CD4-positive, alpha-beta T cell treated with Interleukin-15 for 4 hours (primary cell): ENCODE measurements at regions not wholly inside any gene's neighbourhood (a gene's known extent, or its start where the extent isn't known, plus 50 kb on each side); places are given as distances from the start of the nearest gene placed in this dataset.
"Not testable (repeated sequence)": the region's sequence is repeated elsewhere in the genome, so short reads cannot be mapped to it uniquely, and the experiment has no call there.

ENCODE experiments used
- DNase-seq: peaks from one replicate; pipeline ENCODE4 v3.0.0-alpha.2; 2020; ENCODE audit warnings: low spot score

GRCh38 chr3:152667267-152667666, 167.7 kb upstream of the P2RY1 start:
- DNase-seq = no peak

GRCh38 chr3:152669560-152669959, 165.4 kb upstream of the P2RY1 start:
- no peak for DNase-seq

DNA sequence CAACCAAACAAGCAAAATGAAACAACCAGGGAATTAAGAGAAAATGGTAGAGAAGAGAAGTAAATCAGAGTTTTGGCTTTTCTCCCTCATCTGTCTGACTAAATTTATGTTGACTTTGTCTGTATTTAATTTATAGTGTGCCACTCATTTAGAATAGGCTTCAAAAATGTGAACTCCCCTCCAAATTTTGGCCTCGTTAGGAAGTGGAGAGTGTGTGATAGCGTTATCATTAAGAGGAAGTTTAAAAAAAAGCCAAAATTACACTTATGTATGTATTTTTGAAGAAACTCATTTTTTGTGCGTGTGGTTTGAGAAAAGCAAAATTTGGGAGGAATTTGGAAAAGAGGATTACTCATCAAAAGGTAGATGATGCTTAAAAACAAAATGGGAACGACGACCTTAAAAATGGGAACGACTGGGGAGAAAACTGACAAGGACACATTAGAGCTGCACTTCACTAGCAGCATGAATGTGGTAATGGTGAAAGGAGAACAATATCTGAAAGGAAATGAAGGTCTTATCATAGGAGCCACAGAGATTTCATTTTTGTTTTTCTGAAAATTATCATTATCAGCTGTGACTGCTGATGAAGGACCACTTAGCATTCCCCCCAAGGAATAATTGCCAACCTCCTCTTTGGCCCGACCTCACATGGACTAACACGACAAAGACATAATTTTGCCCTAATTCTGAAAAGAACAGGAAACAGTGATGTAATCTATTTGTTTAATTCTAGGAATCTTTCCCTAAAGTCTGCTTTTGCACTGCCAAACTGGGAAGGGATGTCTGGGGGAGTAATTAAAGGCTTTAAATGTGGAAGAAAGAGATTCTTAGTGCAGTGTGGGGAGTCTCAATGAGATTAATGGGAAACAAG, 163.2 kb upstream of the P2RY1 start:
- DNase-seq = no peak

DNA sequence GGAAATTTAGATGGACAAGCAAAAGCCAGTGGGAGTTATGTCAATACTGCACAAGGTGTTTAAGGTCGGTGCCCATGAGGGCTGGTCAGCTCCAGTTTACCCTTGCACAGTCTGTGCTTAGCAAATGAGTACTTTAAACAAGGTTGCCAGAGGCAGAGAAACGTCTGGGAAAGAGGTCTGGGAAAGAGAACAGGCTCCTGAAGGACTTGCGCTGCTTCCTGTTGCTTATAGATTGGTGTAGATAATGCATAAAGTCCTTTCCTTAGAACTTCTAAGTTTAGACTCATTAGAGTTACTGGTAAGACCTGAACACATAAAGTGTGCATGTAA, 162.6 kb upstream of the P2RY1 start:
- DNase-seq = no peak

DNA sequence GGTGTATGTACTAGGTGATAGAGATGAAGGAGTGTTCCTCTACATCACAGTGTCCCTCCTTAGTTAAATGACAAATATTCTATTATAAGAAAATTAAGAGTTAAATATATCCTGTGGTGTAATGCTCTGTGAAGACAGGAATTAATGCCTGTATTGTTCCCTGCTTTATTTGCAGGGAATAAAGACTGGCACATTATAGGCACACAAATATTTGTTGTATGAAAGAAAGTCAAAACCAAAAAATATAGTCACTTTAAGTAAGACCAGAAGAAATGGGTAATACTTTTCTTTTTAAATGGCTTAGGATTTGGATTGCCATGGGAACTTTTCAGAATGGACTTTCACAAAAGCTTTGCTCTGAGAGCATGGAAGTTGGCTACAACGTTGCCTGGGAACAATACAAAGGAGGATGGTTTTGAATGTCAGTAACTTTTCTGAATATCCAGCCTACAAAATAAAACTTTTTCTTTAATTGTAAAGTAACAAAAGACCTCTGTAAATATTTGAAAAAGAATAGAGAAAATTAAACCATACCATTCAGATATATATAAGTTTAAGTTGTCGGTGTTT, 158.0 kb upstream of the P2RY1 start:
- no peak for DNase-seq

DNA sequence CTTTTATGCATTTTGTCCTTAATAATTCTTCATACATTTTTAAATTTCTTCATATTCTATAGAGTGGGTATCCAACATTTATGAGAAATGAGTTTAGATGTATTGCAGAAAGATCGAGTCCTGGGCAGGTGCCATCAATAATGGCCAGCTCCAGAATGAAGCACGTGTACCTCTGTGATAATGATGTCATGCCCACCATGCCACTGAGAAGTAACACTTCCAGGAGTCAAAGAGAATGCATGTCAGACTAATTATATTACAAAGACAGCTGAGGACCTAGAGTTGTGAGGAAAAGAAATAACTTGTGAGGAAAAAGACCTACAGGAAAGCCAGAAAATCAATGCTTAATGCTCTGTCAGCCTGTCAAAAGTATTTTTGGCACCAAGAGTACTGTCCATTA, 157.4 kb upstream of the P2RY1 start:
- no peak for DNase-seq

GRCh38 chr3:152682477-152682876, 152.5 kb upstream of the P2RY1 start:
- no peak for DNase-seq

GRCh38 chr3:152683521-152683999, 151.4 kb upstream of the P2RY1 start:
- DNase-seq = no peak

GRCh38 chr3:152684279-152684678, 150.7 kb upstream of the P2RY1 start:
- no peak for DNase-seq

DNA sequence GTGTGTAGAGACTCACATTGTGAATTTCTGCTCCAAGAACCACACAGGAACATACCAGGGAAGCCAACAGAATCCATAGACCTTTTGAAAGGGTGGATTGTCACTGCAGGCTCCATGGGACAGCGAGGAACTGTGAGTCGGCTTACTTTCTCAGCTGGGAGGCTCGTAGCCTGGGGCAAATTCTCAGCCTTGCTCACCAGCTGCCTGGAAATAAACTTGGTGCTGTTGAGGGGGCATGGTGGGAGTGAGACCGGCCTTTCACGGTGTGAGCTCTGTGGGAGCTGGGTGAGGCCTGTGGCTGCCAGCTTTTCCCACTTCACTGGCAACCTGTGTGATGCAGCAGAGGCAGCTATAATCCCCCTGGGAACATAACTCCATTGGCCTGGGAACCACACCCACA, 146.6 kb upstream of the P2RY1 start:
- no peak for DNase-seq

DNA sequence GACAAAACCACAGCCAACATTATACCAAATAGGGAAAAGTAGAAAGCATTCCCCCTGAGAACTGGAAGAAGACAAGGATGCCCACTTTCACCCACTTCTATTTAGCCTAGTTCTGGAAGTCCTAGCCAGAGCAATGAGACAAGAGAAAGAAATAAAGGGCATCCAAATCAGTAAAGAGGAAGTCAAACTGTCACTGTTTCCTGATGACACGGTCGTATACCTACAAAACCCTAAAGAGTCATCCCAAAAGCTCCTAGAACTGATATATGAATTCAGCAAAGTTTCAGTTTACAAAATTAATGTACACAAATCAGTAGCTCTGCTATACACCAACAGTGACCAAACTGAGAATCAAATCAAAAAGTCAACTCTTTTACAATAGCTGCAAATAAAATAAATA, 142.6 kb upstream of the P2RY1 start:
- not testable (repeated sequence) for DNase-seq

GRCh38 chr3:152693521-152694250, 141.2 kb upstream of the P2RY1 start:
- DNase-seq = not testable (repeated sequence)

- DNase-seq = no peak
Observed at GRCh38 chr3:152695840-152696239, 139.1 kb upstream of the P2RY1 start.

DNA sequence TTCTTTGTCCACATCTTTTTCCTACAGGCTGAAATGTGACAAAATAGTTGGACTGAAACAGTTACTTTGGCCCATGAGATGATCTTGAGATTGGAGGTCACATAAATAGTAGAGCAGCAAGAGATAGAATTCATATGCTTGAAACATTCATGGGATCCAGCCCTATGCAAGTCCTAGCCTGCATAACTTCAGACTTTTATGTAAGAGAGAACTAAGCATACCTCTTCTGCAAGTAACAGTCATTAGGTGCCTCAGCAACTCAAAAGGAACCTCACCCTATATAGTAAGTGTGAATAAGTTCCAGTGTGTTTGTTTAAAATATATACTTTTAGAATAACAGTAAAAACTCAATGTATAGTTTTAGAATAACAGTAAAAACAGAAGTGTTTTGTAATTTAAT, 138.0 kb upstream of the P2RY1 start:
- no peak for DNase-seq

- no peak for DNase-seq
Observed at GRCh38 chr3:152703245-152703890, 131.6 kb upstream of the P2RY1 start.

- no peak for DNase-seq
Observed at GRCh38 chr3:152706991-152707713, 127.8 kb upstream of the P2RY1 start.

DNA sequence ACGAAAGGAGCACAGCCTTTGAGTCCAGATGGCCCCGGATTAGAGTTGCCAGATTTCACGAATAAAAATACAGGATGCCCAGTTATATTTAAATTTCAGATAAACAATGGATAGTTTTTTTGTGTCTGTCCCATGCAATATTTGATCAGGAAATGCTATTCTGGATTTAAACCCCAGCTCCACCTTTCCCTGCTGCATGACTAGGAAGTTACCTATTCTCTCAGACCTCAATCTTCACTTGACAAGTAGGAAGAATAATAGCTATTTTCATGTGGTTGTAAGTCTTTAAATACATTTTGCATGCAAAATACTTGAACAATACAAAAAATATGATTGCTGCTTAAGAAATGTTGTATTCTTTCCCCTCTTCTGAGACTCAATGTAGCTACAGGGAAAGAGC, 125.3 kb upstream of the P2RY1 start:
- no peak for DNase-seq

DNA sequence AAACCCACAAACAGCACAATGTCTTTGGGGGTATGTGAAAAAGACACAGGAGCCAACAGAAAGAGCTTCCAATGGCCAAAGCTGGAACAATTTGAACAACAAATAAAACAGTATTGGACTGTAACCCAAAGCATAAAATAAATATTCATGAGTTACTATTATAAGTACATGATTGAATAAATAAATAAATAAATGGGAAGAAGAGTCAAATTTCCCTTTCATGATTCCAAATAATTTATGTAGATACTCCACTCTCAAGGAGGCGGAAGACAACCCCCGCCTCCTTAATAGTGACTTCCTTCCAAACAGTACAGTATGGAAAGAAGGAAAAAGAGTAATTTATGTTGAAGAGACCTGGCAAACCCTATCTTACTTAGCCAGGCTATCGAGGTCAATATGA, 124.4 kb upstream of the P2RY1 start:
- DNase-seq = no peak

- DNase-seq = no peak
Observed at GRCh38 chr3:152713989-152714388, 120.9 kb upstream of the P2RY1 start.

- DNase-seq = no peak
Observed at GRCh38 chr3:152714507-152714906, 120.4 kb upstream of the P2RY1 start.

GRCh38 chr3:152717252-152717651, 117.7 kb upstream of the P2RY1 start:
- DNase-seq = no peak

GRCh38 chr3:152718810-152719209, 116.1 kb upstream of the P2RY1 start:
- DNase-seq = no peak
